SK-N-SH treated with all-trans-retinoic acid at 6 μM for 48 hours (cell line): ENCODE measurements at regions not wholly inside any gene's neighbourhood (a gene's known extent, or its start where the extent isn't known, plus 50 kb on each side); places are given as distances from the start of the nearest gene placed in this dataset.

Source experiments
- ARNTL ChIP-seq: fragments of 450-650 bp; formaldehyde crosslinking; IDR thresholded peaks from 2 replicates; pipeline ENCODE4 v1.5.0; 2020; ENCODE audit warnings: low read depth, mild to moderate bottlenecking, moderate library complexity, borderline replicate concordance
- CSDC2 ChIP-seq: fragments of 250-450 bp; sonication (Bioruptor Pico); IDR thresholded peaks from 2 replicates; pipeline ENCODE4 v1.5.0; 2020; ENCODE audit warnings: mild to moderate bottlenecking, moderate library complexity
- RARB ChIP-seq: fragments of 250-450 bp; sonication (Bioruptor Pico); IDR thresholded peaks from 2 replicates; pipeline ENCODE4 v1.8.0; 2021; ENCODE audit warnings: mild to moderate bottlenecking, moderate library complexity
- ZC3H10 ChIP-seq: fragments of 250-450 bp; sonication (Bioruptor Pico); IDR thresholded peaks from 2 replicates; pipeline ENCODE4 v1.5.1; 2021; ENCODE audit warnings: mild to moderate bottlenecking, moderate library complexity
- ZFP3 ChIP-seq: fragments of 250-450 bp; sonication (Bioruptor Pico); IDR thresholded peaks from 2 replicates; pipeline ENCODE4 v1.5.0; 2020; ENCODE audit warnings: mild to moderate bottlenecking, moderate library complexity
- ZNF8 ChIP-seq: fragments of 450-650 bp; formaldehyde crosslinking; IDR thresholded peaks from 2 replicates; pipeline ENCODE4 v1.5.0; 2020; ENCODE audit warnings: mild to moderate bottlenecking, moderate library complexity
- TF ChIP-seq, protein P1 (sequence below): fragments of 250-450 bp; sonication (Bioruptor Pico); IDR thresholded peaks from 2 replicates; pipeline ENCODE4 v1.8.0; 2020; ENCODE audit warnings: mild to moderate bottlenecking, moderate library complexity, borderline replicate concordance

DNA sequence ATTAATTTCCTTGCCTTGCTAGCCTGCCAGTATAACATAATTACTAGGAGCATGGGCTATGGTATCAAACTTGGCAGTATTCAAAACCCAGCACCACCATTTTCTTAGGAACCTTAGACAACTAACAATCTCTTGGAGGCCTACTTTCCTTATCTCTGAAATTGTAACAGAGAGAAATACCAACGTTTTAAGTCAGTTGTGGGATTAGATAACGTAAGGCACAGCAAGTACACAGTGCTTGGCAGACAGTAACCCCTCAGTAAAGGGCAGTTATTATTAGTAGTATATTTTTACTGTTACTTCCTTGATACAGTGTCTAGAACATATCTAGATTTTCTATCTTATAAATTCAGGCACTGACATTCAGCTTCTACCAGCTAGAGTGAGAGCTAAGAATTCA, 309.6 kb downstream of the ACTL7B start:
- TF ChIP-seq, protein P1, sequence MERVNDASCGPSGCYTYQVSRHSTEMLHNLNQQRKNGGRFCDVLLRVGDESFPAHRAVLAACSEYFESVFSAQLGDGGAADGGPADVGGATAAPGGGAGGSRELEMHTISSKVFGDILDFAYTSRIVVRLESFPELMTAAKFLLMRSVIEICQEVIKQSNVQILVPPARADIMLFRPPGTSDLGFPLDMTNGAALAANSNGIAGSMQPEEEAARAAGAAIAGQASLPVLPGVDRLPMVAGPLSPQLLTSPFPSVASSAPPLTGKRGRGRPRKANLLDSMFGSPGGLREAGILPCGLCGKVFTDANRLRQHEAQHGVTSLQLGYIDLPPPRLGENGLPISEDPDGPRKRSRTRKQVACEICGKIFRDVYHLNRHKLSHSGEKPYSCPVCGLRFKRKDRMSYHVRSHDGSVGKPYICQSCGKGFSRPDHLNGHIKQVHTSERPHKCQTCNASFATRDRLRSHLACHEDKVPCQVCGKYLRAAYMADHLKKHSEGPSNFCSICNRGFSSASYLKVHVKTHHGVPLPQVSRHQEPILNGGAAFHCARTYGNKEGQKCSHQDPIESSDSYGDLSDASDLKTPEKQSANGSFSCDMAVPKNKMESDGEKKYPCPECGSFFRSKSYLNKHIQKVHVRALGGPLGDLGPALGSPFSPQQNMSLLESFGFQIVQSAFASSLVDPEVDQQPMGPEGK (CRISPR knock-in tag) = no peak
- TF ChIP-seq ARNTL (no peak), ZNF8 (no peak), ZFP3 (no peak), CSDC2 (no peak), ZC3H10 (CRISPR knock-in tag) (no peak), RARB (CRISPR knock-in tag) (no peak)
